GM04503 (cell line): ENCODE measurements at regions not wholly inside any gene's neighbourhood (a gene's known extent, or its start where the extent isn't known, plus 50 kb on each side); places are given as distances from the start of the nearest gene placed in this dataset.
A peak's percentile ranks its signal among the peaks of the same experiment; 100 is the strongest.
"Not testable (repeated sequence)": the region's sequence is repeated elsewhere in the genome, so short reads cannot be mapped to it uniquely, and the experiment has no call there.

Source experiments
- DNase-seq: peaks from one replicate; pipeline ENCODE4 v3.0.0-alpha.2; 2012; ENCODE audit warnings: low read depth

DNA sequence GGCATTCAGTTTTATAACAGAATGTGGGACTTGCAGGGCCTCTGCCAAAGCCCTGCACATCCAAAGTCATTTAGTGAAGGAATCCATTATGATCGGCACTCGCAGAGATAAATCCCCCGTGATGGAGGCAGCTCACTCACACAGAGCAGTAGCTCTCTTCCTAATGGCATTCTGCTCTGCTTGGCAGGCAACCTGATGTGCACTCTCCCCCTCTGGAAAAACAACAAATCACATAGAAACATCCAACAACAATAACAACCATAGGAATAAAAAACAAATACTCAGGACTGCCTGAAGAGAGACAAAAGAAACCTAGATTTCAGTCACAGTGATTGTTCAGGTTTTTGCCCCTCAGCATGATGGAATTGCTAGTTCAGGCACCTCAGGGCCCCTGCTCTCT is 59.7 kb downstream of the NAA11 start:
- DNase-seq = no peak

DNA sequence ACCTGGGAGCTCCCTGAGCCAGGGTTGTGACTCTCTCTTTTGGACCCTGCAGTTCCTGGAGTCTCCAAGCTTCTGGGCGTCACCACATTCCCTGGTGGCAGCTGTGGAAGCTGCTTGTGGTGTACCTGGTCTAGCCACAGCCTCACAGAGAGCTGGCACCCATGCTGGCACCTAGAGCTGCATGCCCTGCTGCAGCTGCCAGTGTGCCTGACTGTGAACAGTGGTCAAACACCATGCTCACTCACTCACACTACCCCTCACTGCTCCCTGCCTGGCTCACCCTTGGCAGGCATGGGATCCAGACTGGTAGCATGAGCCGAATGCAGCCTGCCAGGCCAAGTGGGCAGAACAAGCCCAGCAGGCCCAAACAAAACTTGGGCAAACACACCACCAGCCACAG is 66.6 kb downstream of the NAA11 start:
- no peak for DNase-seq

DNA sequence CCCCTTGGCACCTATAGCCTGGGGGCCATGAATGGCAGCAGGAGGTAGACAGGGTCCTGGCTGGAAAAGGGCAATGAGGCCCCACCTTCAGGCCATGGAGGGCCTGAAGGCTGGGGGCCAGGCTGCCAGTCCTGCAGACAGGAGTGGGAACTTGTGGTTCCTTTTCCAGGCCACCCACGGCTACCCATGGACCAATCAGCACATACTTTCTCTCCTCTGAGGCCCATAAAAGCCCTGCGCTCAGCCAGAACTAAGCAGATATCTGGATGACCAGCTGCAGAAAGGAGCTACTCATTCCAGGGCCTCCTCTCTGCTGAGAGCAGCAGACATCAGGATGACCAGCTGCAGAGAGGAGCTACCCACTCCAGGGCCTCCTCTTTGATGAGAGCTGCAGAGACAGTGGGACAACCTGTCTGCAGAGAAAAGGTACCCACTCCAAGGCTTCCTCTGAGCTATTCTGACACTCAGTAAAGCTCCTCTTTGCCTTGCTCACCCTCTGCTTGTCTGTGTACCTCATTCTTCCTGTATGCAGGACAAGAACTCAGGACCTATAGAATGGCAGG is 67.2 kb downstream of the NAA11 start:
- no peak for DNase-seq

DNA sequence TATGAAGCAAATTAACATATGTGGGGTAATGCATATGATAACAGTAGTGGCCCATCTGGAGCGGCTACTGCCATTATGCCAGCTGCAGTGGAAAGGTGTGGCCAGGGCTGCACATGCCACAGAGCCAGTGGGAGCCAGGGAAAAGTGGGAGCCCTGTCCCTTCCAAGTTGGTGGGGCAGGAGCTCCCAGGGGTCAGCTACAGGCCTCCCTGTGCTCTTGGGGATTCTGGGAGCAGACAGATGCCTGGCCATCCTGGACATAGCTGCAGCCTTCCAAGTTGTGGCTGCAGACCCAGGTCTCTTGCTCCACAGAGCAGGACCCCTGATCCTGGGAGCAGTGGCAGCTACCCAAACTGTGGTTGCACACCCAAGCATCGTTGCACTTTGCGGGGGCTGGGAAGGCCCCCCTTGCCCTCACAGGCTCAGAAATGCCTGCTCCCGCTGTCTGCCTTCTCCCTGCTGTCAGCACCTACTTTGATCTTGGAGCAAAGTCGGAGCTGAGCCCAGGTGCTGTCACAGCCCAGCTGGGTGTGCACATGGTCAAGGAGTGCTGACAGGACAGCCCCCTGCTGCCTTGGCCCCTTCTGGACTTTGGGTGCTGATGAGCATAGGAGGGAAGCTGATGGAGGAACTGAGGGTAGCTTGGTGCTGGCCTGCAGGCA is 67.8 kb downstream of the NAA11 start:
- DNase-seq = no peak

DNA sequence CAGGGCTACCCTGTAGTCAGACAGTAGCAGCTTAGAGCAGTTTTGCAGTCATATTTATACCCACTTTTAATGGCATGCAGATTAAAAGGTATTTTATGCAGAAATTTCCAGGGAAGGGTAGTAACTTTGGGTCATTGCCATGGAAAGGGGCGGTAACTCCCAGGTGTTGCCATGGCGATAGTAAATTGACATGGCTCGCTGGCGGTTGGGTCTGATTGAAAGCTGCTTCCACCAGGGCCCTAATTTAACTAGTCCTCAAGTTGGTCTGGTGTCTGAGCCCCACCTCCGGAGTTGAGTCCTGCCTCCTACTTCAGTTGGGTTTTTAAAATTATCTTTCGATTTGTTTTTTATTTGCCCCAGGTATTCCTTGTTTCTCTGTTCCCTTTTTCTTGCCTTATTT is 70.1 kb downstream of the NAA11 start:
- DNase-seq = no peak

DNA sequence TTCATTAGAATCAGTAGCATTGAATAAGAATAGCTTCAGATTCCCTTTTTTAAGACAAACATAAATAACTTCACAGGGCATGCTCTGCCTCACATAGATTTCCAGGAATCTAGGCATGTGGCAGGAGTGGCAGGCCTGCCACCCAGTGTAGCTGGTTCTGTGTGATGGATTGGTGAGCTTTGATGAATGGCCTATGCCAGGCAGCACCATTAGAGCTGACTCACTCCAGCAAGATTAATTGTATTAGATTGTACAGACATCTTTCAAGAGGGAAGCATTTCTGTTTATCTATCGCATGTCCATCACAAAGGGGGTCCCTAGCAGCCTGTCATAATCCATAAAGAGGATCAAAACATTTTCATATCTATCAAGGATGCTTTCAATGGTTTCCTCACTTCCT is 71.9 kb downstream of the NAA11 start:
- no peak for DNase-seq

DNA sequence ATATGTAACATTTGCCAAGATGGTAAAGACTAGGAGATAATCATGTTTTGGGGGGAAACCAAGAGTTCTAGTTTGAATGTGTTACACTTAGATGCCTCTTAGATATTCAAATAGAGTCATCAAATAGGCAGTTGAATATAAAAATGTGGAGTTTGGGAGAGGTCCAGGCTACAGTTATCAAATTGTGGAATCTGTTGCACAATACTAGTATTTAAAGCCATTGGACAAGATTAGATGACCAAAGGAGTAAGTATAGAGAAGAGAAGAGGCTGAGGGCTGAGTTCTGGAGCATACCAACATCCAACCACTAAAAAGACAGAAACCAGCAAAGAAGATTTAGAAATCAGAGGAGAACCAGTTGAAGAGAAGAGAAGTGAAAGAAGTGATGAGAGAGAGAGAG is 72.7 kb downstream of the NAA11 start:
- DNase-seq = no peak

DNA sequence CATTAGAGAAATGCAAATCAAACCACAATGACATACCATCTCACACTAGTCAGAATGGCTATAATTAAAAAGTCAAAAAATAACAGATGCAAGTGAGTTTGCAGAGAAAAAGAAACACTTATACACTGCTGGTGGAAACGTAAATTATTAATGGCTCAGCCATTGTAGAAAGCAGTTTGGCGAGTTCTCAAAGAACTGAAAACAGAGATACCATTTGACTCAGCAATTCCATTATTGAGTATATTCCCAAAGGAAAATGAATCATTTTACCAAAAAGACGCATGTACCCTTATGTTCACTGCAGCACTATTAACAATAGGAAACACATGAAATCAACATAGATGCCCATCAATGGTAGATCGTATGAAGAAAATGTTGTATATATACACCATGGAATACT is 75.0 kb downstream of the NAA11 start:
- DNase-seq = no peak

DNA sequence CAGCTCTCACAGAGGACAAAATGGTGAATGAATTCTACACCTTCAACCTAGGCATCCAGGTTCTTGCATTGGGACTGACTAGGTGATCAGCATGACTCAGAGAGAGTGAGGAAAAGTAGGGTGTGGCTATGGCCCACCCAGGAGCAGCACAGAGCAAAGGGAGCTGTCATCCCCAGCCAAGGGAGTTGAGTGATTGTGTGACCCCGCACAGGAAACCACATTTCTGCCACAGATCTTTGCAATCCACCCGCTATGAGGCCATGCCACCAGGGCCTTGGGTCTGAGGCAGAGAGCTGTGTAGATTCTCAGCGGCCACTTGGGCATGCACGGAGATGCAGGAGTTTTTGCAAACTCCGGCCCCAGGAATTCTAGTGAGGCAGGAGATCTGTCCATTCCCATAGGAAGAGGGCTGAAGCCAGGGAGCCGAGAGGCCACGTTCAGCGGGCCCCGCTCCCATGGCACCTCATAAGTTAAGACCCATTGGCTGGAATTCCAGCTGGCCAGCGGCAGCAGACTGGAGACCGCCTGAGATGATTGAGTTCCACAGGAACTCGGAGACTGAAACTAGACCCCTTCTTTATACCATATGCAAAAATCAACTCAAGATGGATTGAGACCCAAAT is 75.9 kb downstream of the NAA11 start:
- no peak for DNase-seq

DNA sequence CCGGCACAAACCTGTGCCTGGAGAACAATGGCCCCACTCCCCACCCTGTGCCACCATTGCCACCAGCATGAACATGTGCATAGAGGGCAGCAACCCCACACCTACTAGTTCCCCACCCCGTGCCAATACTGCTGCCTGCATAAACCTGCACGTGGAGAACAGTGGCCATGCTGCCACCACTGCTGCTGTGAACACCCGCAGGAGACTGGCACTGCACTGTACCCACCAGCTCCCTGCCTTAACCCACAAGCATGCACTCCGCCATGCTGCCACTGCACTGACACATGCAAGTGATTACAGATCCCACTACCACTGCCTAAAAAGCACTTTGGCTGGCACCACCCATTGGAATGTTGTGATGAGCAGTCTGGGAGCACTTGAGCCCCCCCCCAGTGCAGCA is 77.3 kb downstream of the NAA11 start:
- no peak for DNase-seq

DNA sequence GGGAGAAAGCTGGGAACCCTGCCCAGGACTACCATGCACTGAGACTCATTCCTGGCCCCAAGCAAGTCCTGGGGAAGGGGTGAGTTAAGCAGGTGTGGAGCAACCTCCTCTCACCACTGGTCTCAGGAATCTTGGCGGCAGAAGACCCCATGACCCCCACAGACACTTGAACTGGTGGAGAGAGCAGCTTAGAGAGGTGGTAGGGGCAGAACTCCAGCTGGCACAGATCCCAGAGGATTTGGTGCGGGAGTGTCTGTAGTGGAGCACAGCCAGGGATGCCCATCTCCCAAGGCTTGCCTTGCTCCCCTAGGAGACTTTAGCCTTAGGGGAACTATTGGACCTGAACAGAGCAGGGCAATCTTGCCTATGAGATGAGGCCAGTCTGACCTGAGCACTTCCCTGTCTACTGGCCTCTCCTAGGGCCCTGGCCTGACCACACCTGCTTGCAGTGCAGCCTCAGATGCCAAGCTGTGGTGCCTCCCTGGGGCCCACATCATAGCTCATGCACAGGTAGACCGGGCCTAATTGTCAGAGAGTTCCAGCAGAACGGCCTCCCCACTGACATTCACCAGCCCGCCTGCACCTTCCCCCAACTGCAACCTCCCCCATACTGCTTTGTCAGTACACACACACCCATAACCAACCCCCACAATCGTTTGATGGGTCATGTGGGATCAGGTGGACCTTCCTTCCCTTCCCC is 78.0 kb downstream of the NAA11 start:
- DNase-seq = no peak

DNA sequence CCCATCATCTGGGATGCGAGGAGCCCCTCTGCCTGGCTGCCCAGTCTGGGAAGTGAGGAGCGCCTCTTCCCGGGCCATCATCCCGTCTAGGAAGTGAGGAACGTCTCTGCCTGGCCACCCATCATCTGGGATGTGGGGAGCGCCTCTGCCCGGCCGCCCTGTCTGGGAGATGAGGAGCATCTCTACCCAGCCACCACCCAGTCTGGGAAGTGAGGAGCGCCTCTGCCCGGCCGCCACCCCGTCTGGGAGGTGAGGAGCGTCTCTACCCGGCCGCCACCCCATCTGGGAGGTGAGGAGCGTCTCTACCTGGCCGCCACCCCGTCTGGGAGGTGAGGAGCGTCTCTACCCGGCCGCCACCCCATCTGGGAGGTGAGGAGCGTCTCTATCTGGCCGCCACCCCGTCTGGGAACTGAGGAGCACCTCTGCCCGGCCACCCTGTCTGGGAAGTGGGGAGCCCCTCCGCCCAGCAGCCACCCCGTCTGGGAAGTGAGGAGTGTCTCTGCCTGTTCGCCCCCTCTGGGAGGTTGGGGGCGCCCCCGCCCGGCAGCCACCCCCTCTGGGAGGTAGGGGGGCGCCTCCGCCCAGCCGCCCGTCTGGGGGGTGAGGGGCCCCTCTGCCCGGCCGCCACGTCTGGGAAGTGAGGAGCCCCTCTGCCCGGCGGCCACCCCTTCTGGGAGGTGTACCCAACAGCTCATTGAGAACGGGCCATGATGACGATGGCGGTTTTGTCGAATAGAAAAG is 80.5 kb downstream of the NAA11 start:
- not testable (repeated sequence) for DNase-seq

DNA sequence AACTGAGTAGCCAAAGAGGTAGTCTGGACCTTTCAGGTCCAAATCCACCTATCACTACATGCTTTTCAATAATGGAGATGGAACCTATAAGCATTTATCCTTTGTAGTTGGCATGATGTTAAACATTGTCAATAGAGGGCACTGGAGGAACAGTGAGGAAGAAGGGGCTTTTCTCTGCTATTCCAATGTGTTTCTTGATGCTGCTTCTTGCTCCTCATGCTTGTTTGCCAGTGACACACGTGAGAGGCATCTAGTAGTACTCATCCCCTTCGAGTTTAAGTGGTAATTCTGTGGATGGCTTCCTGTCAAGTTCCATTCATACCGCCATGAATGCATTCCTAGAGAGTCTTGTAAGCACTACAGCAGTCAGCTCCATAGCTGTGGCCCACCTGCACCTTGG is 84.0 kb downstream of the NAA11 start:
- DNase-seq = peak; percentile 3

DNA sequence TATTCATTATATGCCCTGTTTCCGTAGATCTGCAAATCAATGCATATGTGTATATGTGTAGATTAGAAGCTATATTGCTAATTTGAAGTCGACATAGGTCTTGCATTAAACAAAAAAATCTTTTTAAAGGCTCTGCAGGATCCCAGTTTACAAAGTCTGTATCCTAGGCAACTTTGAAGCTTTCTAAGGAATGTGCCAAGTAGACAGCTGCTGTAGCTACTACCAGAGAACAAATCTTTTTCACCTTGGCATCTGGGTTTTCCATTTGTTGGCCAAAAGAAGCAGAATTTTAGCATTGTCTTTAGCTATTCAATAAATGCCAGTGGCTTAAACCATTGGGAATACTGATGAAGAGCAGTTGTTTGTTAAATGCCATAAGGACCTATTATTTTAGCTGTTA is 88.0 kb downstream of the NAA11 start:
- no peak for DNase-seq

DNA sequence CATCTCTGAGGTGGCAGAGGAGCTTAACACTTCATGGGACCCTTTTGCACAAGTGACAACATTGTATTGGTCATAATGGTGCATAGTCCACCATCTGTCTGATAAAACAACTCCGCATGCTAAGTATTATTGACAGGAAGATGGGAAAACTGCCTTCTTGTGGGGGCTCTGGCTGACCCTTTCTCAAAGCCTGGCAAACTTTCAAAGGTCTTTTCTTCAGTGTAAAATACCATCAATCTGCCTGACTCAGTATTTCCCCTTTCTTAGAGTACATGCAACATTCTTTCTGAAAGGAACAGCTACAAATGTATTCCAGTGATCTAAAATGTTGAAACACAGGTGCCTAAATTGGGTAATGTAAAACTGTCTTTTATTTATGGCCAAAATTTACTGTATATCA is 89.1 kb downstream of the NAA11 start:
- no peak for DNase-seq

DNA sequence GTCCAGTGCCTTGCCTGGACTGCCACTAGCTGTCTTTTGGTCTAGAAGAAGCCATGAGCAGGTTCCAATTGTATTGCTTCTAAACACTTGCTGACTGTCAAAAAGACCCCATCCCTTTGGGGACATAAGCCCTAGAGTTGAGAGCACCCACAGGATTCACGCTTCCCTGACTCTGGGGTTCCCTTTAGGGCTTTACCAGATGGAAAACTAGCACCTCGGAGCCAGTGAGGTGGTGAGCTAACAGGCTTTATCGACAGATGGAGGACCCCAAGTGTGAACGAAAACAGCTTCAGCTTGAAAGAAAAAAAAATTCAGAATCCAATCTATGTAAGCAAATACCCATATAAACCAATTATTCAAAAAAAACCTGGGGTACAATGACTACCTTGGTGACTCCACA is 90.8 kb downstream of the NAA11 start:
- DNase-seq = no peak

DNA sequence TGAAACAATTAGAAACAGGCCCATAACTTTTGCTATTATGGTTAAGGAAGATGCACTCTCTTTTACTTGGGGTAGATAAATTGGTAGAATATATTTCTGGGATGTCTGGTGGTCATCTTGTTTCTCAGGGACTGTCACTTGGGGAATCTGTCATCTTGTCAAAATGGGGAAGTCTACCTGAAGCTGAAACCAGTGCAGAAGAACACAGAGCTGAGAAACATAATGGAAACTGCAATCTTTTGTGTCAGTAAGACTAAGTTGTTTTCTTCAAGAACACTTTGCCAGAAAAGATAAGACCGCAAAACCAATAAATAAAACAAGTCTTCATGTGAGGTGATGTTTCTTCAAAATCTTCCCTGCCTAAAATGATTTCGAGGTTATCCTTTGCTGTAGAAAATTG is 92.0 kb downstream of the NAA11 start:
- DNase-seq = no peak

DNA sequence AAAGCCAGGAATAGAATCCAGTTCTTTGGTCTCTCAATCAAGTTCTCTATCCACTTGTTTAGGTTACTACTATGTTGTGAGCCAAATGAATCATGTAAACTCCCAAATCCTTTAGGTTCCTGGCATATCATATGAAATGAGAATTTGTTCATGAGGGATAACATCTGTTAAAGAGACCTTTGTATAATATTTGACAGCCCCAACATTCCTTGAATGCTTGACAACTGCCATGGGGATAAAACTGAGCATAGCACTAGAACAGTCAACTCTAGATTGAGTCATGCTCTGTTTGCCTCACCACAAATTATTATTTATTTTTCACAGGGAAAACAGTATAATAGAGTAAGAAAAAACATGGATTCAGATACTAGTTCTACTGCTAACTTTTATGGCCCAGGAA is 93.3 kb downstream of the NAA11 start:
- no peak for DNase-seq

DNA sequence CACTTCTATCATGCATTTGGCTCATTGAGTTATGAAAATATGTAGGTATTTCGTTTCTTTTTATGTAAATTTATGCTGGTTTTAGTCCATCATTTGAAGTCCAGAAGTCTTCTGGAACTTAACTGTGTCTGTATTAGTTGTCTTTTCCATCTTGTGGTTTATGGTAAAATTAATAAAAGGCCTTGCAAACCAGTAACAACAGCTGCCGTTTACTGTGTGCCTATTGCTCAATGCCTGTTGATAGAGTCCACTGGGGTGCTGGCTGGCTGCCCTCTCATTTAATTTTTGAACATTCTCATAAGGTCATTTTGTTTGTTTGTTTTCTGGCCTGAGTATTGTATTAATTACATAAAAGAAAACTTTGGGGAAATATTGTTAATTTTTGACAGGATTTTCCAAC is 98.0 kb downstream of the NAA11 start:
- no peak for DNase-seq

DNA sequence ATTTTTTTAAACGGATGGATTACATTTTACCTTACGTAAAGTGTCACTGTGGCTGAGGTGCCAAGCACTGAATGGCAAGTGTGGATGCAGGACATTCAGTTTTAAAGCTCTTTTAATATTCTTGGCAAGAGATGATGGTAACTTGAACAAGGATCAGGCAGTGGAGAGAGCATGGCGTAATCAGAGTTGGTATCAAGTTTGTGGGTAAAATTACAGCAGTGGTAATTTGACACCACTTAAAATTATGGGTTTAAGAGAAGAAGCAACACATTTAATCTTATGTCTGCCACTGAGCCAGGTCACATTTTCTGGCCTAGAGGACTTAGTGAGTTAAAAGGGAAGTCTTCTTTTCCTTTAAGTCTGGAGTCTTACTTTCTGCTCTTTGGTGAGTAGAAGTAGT is 100.5 kb downstream of the NAA11 start:
- no peak for DNase-seq

DNA sequence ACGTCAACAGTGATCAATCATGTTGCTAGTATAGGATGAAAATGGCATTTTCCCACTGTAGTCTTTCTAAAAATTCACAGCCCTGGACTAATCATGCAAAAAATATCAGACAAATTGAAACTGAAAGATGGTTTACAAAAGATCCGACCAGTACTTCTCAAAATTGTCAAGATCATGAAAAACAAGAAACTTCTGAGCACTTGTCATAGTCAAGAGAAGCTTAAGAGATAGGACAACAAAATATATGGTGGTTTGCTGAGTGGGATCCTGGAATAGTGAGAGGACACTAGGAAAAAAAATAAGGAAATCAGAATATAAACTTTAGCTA is 101.1 kb downstream of the NAA11 start:
- DNase-seq = no peak

DNA sequence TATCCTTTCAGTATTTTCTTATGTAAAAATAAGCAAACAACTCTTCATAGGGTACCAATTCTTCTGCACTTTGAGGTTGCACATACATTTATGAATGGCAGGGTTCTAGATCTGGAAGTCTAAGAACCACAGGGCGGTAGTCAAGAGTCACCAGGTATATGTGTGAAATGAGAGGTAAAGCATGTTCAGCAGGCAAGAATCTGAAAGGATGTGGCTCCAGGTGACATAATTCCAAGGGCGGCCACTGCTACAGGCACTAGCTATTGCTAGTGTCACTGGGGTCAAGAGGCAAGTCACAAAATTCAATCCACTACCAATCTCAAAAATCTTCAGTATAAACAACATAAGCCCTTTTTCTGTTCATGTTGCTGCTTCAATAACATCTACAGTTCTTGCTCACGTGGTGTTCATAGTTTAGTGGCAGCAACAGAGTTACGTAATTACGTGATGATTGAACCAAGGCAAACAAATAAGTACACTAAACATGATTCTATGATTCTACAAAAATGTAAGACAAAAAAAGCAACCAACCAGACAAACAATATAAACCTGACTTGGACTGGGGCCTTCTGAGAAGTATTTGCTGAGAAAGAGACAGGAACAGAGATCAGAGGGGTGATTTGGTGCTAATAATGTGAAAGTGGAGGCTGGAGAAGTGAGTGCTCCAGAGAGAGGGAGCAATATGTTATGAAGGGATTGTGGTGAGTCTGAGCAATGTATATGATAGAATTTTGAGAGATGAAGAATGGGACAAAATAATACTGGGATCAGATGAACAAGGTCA is 101.7 kb downstream of the NAA11 start:
- DNase-seq = no peak
